ENCODE measurements at regions not wholly inside any gene's neighbourhood (a gene's known extent, or its start where the extent isn't known, plus 50 kb on each side); places are given as distances from the start of the nearest gene placed in this dataset.

GRCh38 chr2:107615039-107615438, 211.7 kb upstream of the RGPD4 start:
- no peaks in the 10 kb centered on the region for H3K36me3 Mint-ChIP-seq (ENCODE audit: low read depth)
- TF ChIP-seq CTCF (IDR thresholded peaks at IDR 0.05): no peak
- H3K4me3 Mint-ChIP-seq (ENCODE audit: unreplicated experiment): no peak overlapping the region
- H3K27ac Mint-ChIP-seq (ENCODE audit: unreplicated experiment): no peak overlapping the region
- DNase-seq (ENCODE audit: low spot score): no peak
- no peaks in the 10 kb centered on the region for H3K27me3 Mint-ChIP-seq (ENCODE audit: low read depth)
- H3K4me1 Mint-ChIP-seq (ENCODE audit: low read depth): no peaks in the 10 kb centered on the region
- peaks cover 25% of the 10 kb centered on the region for H3K9me3 Mint-ChIP-seq (ENCODE audit: low read depth)

- peaks cover 28% of the 10 kb centered on the region for H3K9me3 Mint-ChIP-seq (ENCODE audit: low read depth)
- H3K27ac Mint-ChIP-seq (ENCODE audit: unreplicated experiment): no peak overlapping the region
- DNase-seq (ENCODE audit: low spot score): no peak
- H3K4me3 Mint-ChIP-seq (ENCODE audit: unreplicated experiment): no peak overlapping the region
- H3K36me3 Mint-ChIP-seq (ENCODE audit: low read depth): no peaks in the 10 kb centered on the region
- H3K4me1 Mint-ChIP-seq (ENCODE audit: low read depth): no peaks in the 10 kb centered on the region
- H3K27me3 Mint-ChIP-seq (ENCODE audit: low read depth): no peaks in the 10 kb centered on the region
- TF ChIP-seq CTCF (IDR thresholded peaks at IDR 0.05): no peak
Measured at GRCh38 chr2:107618769-107619168, 207.9 kb upstream of the RGPD4 start.

GRCh38 chr2:107621186-107622165, 205.2 kb upstream of the RGPD4 start:
- no peaks in the 10 kb centered on the region for H3K27me3 Mint-ChIP-seq (ENCODE audit: low read depth)
- peaks cover 2% of the 10 kb centered on the region for H3K36me3 Mint-ChIP-seq (ENCODE audit: low read depth)
- no peaks in the 10 kb centered on the region for H3K4me1 Mint-ChIP-seq (ENCODE audit: low read depth)
- no peak for TF ChIP-seq CTCF (IDR thresholded peaks at IDR 0.05)
- no peak overlapping the region for H3K4me3 Mint-ChIP-seq (ENCODE audit: unreplicated experiment)
- H3K27ac Mint-ChIP-seq (ENCODE audit: unreplicated experiment): no peak overlapping the region
- peaks cover 26% of the 10 kb centered on the region for H3K9me3 Mint-ChIP-seq (ENCODE audit: low read depth)
- DNase-seq (ENCODE audit: low spot score): no peak

GRCh38 chr2:107622741-107623310, 203.9 kb upstream of the RGPD4 start:
- no peak for DNase-seq (ENCODE audit: low spot score)
- H3K27ac Mint-ChIP-seq (ENCODE audit: unreplicated experiment): no peak overlapping the region
- TF ChIP-seq CTCF (IDR thresholded peaks at IDR 0.05): no peak
- peaks cover 7% of the 10 kb centered on the region for H3K36me3 Mint-ChIP-seq (ENCODE audit: low read depth)
- H3K27me3 Mint-ChIP-seq (ENCODE audit: low read depth): no peaks in the 10 kb centered on the region
- no peaks in the 10 kb centered on the region for H3K4me1 Mint-ChIP-seq (ENCODE audit: low read depth)
- H3K9me3 Mint-ChIP-seq (ENCODE audit: low read depth): peaks cover 23% of the 10 kb centered on the region
- no peak overlapping the region for H3K4me3 Mint-ChIP-seq (ENCODE audit: unreplicated experiment)

- no peaks in the 10 kb centered on the region for H3K27me3 Mint-ChIP-seq (ENCODE audit: low read depth)
- H3K4me1 Mint-ChIP-seq (ENCODE audit: low read depth): no peaks in the 10 kb centered on the region
- TF ChIP-seq CTCF (IDR thresholded peaks at IDR 0.05): no peak
- no peak overlapping the region for H3K4me3 Mint-ChIP-seq (ENCODE audit: unreplicated experiment)
- H3K27ac Mint-ChIP-seq (ENCODE audit: unreplicated experiment): no peak overlapping the region
- peaks cover 28% of the 10 kb centered on the region for H3K9me3 Mint-ChIP-seq (ENCODE audit: low read depth)
- DNase-seq (ENCODE audit: low spot score): no peak
- peaks cover 10% of the 10 kb centered on the region for H3K36me3 Mint-ChIP-seq (ENCODE audit: low read depth)
Measured at GRCh38 chr2:107625982-107626381, 200.7 kb upstream of the RGPD4 start.
